B cell (primary cell): ENCODE measurements at regions not wholly inside any gene's neighbourhood (a gene's known extent, or its start where the extent isn't known, plus 50 kb on each side); places are given as distances from the start of the nearest gene placed in this dataset.

Experiments used
- ATAC-seq: fragments of 200-7000 bp; cut with Tn5 transposase; one replicate; pipeline ENCODE4 v1.10.0; 2021; ENCODE audit warnings: low read depth, mild to moderate bottlenecking, moderate number of reproducible peaks, moderate library complexity
- CTCF ChIA-PET: fragments of 350-600 bp; sonication (Branson Sonifier 250); formaldehyde crosslinking; loops from one replicate; lab custom pipeline; 2021; ENCODE audit warnings: antibody characterized with exemption, inconsistent platforms; lab: Charles Lee
- POLR2A ChIA-PET: fragments of 350-600 bp; sonication (Branson Sonifier 250); formaldehyde crosslinking; loops from one replicate; lab custom pipeline; 2021; ENCODE audit warnings: antibody characterized with exemption; lab: Charles Lee
- DNase-seq: peaks from one replicate; pipeline ENCODE4 v3.0.0; 2013
- H2AFZ ChIP-seq: 2 replicates; pipeline ENCODE4 v1.6.1; 2012; ENCODE audit warnings: mild to moderate bottlenecking, low read depth, low read length; ENCODE audit not compliant: insufficient read depth, poor library complexity, severe bottlenecking
- H3K27ac ChIP-seq, 2 donors: 1 replicate in 1 of 2; 2 replicates in 1 of 2; pipeline ENCODE4 v1.5.1; 2012 to 2013; ENCODE audit warnings: low read length in 2 of 2, mild to moderate bottlenecking in 2 of 2, moderate library complexity in 1 of 2
- H3K27me3 ChIP-seq, 4 experiments: fragments of 200-600 bp in 1 of 4; sonication (generic) in 1 of 4; replicated peaks in 1 of 4; 1 replicate in 2 of 4; 2 replicates in 2 of 4; pipeline versions ENCODE4 v1.6.1 to v1.7.0; 2013 to 2016; ENCODE audit warnings: low read length in 3 of 4, mild to moderate bottlenecking in 2 of 4, mixed read lengths in 1 of 4, moderate library complexity in 1 of 4; ENCODE audit not compliant: insufficient read depth in 4 of 4, control insufficient read depth in 3 of 4; ENCODE audit errors: control extremely low read depth in 1 of 4
- H3K36me3 ChIP-seq, 2 experiments: replicated peaks in 1 of 2; 1 replicate in 1 of 2; 2 replicates in 1 of 2; pipeline versions ENCODE4 v1.6.1 to v1.7.1; 2013; ENCODE audit warnings: low read length in 1 of 2; ENCODE audit not compliant: insufficient read depth in 2 of 2, control insufficient read depth in 1 of 2; ENCODE audit errors: control extremely low read depth in 1 of 2, extremely low read depth in 1 of 2
- H3K4me1 ChIP-seq, 2 donors: fragments of 200-600 bp in 1 of 2; sonication (generic) in 1 of 2; 1 replicate in 1 of 2; 2 replicates in 1 of 2; pipeline versions ENCODE4 v1.5.1 to v1.6.1; 2013 to 2017; ENCODE audit warnings: low read length in 2 of 2; ENCODE audit not compliant: control insufficient read depth in 2 of 2, insufficient read depth in 2 of 2
- H3K4me2 ChIP-seq: replicated peaks from 2 replicates; pipeline ENCODE3; 2012; ENCODE audit warnings: mild to moderate bottlenecking, low read depth, low read length; ENCODE audit not compliant: poor library complexity, severe bottlenecking
- H3K4me3 ChIP-seq, 5 experiments: fragments of 200-600 bp in 1 of 5; sonication (generic) in 1 of 5; 1 replicate in 3 of 5; 2 replicates in 2 of 5; pipeline versions ENCODE4 v1.5.1 to v1.7.0; 2011 to 2016; ENCODE audit warnings: low read length in 4 of 5, mild to moderate bottlenecking in 4 of 5, low read depth in 2 of 5, control low read depth in 1 of 5, moderate library complexity in 1 of 5; ENCODE audit not compliant: insufficient read depth in 1 of 5; ENCODE audit errors: control extremely low read depth in 1 of 5, extremely low read depth in 1 of 5
- H3K79me2 ChIP-seq: fragments of 200-600 bp; sonication (generic); one replicate; pipeline ENCODE4 v1.6.0; 2016; ENCODE audit warnings: low read length; ENCODE audit not compliant: control insufficient read depth, insufficient read depth
- H3K9ac ChIP-seq: fragments of 200-600 bp; sonication (generic); 2 replicates; pipeline ENCODE4 v1.6.1; 2017; ENCODE audit warnings: mild to moderate bottlenecking, low read length, moderate library complexity
- H3K9me3 ChIP-seq, 3 donors: one replicate each; pipeline versions ENCODE4 v1.6.1 to v1.7.1; 2013; ENCODE audit warnings: low read length in 2 of 3; ENCODE audit not compliant: control insufficient read depth in 2 of 3, insufficient read depth in 1 of 3; ENCODE audit errors: control extremely low read depth in 1 of 3
- H4K20me1 ChIP-seq: 2 replicates; pipeline ENCODE4 v1.6.0; 2012; ENCODE audit warnings: mild to moderate bottlenecking, low read length; ENCODE audit not compliant: insufficient read depth, control insufficient read depth, poor library complexity, severe bottlenecking
- H3K27ac Mint-ChIP-seq: one replicate; pipeline ENCODE4 v1.8.0; 2021; ENCODE audit warnings: mixed read lengths
- H3K27me3 Mint-ChIP-seq: one replicate; pipeline ENCODE4 v1.8.0; 2021; ENCODE audit warnings: mixed read lengths
- H3K4me1 Mint-ChIP-seq: one replicate; pipeline ENCODE4 v1.8.0; 2021; ENCODE audit warnings: mixed read lengths
- H3K4me3 Mint-ChIP-seq: one replicate; pipeline ENCODE4 v1.8.0; 2021; ENCODE audit warnings: mixed read lengths
- H3K9me3 Mint-ChIP-seq: one replicate; pipeline ENCODE4 v1.8.0; 2022; ENCODE audit warnings: mixed read lengths; ENCODE audit not compliant: insufficient read depth
- EZH2 ChIP-seq: IDR thresholded peaks from 2 replicates; pipeline ENCODE4 v1.6.1; 2012; ENCODE audit warnings: borderline replicate concordance, low read depth, mild to moderate bottlenecking, moderate library complexity, low read length; ENCODE audit not compliant: insufficient read depth, poor library complexity, severe bottlenecking
- WGBS: methylation state at CpG from one replicate; pipeline ENCODE4 v1.1.5; 2013; ENCODE audit warnings: missing lambda C conversion rate; ENCODE audit not compliant: insufficient coverage; 5-methylcytosine and 5-hydroxymethylcytosine counted together
- intact Hi-C: fragments of 100-400 bp; cut with micrococcal nuclease; formaldehyde crosslinking; loops from one replicate; pipeline ENCODE4 v1.10.0; 2022
- TF ChIP-seq, protein P1 (sequence below): fragments of 200-600 bp; IDR thresholded peaks from one replicate; pipeline ENCODE4 v1.8.0; 2022; ENCODE audit warnings: antibody characterized with exemption, mild to moderate bottlenecking

GRCh38 chr22:44585559-44586350 is 87.7 kb upstream of the RTL6 start:
- no peaks in the 10 kb centered on the region for H3K4me1 ChIP-seq
- H3K4me3 ChIP-seq = no peak overlapping the region
- H2AFZ ChIP-seq = no peak overlapping the region
- no peaks in the 10 kb centered on the region for H4K20me1 ChIP-seq
- CTCF ChIA-PET = no interaction called here
- H3K4me1 Mint-ChIP-seq = no peaks in the 10 kb centered on the region
- intact Hi-C loops = no loop called here
- no peak overlapping the region for H3K9ac ChIP-seq
- peaks cover 0 to 3% (median 0%) of the 10 kb centered on the region in 3 donors for H3K9me3 ChIP-seq
- 82% methylated on average over 18 of the region's 20 CpGs for WGBS
- POLR2A ChIA-PET = no interaction called here
- no peak for ATAC-seq
- H3K27me3 Mint-ChIP-seq = peaks cover 18% of the 10 kb centered on the region
- TF ChIP-seq, protein P1, sequence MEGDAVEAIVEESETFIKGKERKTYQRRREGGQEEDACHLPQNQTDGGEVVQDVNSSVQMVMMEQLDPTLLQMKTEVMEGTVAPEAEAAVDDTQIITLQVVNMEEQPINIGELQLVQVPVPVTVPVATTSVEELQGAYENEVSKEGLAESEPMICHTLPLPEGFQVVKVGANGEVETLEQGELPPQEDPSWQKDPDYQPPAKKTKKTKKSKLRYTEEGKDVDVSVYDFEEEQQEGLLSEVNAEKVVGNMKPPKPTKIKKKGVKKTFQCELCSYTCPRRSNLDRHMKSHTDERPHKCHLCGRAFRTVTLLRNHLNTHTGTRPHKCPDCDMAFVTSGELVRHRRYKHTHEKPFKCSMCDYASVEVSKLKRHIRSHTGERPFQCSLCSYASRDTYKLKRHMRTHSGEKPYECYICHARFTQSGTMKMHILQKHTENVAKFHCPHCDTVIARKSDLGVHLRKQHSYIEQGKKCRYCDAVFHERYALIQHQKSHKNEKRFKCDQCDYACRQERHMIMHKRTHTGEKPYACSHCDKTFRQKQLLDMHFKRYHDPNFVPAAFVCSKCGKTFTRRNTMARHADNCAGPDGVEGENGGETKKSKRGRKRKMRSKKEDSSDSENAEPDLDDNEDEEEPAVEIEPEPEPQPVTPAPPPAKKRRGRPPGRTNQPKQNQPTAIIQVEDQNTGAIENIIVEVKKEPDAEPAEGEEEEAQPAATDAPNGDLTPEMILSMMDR = no peak
- no peak for TF ChIP-seq EZH2
- H3K4me2 ChIP-seq = no peak overlapping the region
- no peak for DNase-seq
- no peak overlapping the region for H3K4me3 Mint-ChIP-seq
- no peaks in the 10 kb centered on the region for H3K79me2 ChIP-seq
- H3K27ac ChIP-seq = no peak overlapping the region
- H3K36me3 ChIP-seq = no peaks in the 10 kb centered on the region
- no peak overlapping the region for H3K27ac Mint-ChIP-seq
- no peaks in the 10 kb centered on the region for H3K9me3 Mint-ChIP-seq
- peaks cover 0 to 14% (median 3%) of the 10 kb centered on the region in 4 experiments for H3K27me3 ChIP-seq

DNA sequence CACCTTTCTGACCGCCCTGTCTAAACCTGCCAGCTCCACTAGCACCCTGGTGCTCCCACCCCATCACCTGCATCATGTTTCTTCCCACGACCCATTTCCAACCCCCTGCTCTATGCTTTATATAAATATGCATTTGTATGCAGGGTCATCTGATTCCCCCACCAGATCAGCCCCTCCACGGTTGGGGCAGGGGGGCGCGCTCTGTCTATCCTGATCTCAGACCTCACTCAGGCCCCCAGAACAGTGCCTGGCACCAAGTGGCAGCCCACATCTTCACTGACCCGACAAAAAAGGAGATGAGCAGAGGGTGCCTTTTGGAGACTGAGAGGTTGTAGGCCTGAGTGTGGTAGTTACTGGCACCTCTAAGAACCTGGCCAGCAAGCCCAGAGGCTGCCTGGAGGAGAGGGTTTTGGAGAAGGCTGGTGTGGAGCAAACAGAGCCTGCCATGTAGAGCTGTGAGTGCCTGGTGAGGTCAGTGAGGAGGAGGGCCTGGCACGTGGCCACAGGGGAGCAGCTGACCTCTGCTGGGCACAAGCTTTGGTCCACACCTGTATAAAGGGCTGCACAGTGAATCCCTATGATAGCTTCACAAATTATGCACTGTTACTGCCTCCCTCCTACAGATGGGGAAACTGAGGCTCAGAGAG is 86.3 kb upstream of the RTL6 start:
- H3K4me3 Mint-ChIP-seq = no peak overlapping the region
- Histone ChIP-seq H3K4me2 (no peak overlapping the region), H3K27ac (no peak overlapping the region), H3K27me3 (peaks cover 0 to 14% (median 3%) of the 10 kb centered on the region in 4 experiments), H3K79me2 (no peaks in the 10 kb centered on the region), H3K9me3 (peaks cover 0 to 3% (median 0%) of the 10 kb centered on the region in 3 donors), H4K20me1 (no peaks in the 10 kb centered on the region), H3K9ac (no peak overlapping the region), H3K4me3 (no peak overlapping the region), H2AFZ (no peak overlapping the region), H3K36me3 (no peaks in the 10 kb centered on the region), H3K4me1 (no peaks in the 10 kb centered on the region)
- DNase-seq (no peak), ATAC-seq (no peak)
- WGBS = 77% methylated on average over 3 of the region's 7 CpGs
- ChIA-PET CTCF (no interaction called here), POLR2A (no interaction called here)
- H3K27me3 Mint-ChIP-seq = peaks cover 16% of the 10 kb centered on the region
- TF ChIP-seq, protein P1 = no peak
- TF ChIP-seq EZH2 = no peak
- H3K9me3 Mint-ChIP-seq = no peaks in the 10 kb centered on the region
- H3K4me1 Mint-ChIP-seq = no peaks in the 10 kb centered on the region
- no peak overlapping the region for H3K27ac Mint-ChIP-seq
- intact Hi-C loops = no loop called here
